Suprapubic skin (tissue), 4 donors: ENCODE measurements at regions not wholly inside any gene's neighbourhood (a gene's known extent, or its start where the extent isn't known, plus 50 kb on each side); places are given as distances from the start of the nearest gene placed in this dataset.
"Not testable (repeated sequence)": the region's sequence is repeated elsewhere in the genome, so short reads cannot be mapped to it uniquely, and the experiment has no call there.

ENCODE experiments used
- DNase-seq, 2 donors: peaks; one replicate each; pipeline ENCODE4 v3.0.0-alpha.2; 2019; ENCODE audit warnings: low spot score in 2 of 2
- H3K27ac ChIP-seq: fragments of 200-600 bp; sonication (generic); one replicate; pipeline ENCODE4 v1.5.1; 2019
- H3K27me3 ChIP-seq: fragments of 200-600 bp; sonication (generic); one replicate; pipeline ENCODE4 v1.5.1; 2019
- H3K36me3 ChIP-seq: fragments of 200-600 bp; sonication (generic); one replicate; pipeline ENCODE4 v1.5.1; 2019
- H3K4me1 ChIP-seq: fragments of 200-600 bp; sonication (generic); one replicate; pipeline ENCODE4 v1.5.1; 2019
- H3K4me3 ChIP-seq: fragments of 200-600 bp; sonication (generic); one replicate; pipeline ENCODE4 v1.5.1; 2019; ENCODE audit warnings: mild to moderate bottlenecking
- H3K9me3 ChIP-seq: fragments of 200-600 bp; sonication (generic); one replicate; pipeline ENCODE4 v1.5.1; 2019
- CTCF ChIP-seq, 2 donors: fragments of 200-600 bp in 1 of 2; fragments of 450-650 bp in 1 of 2; sonication (generic) in 1 of 2; IDR thresholded peaks; one replicate each; pipeline ENCODE4 v1.5.1; 2016 to 2019; ENCODE audit warnings: antibody characterized with exemption in 2 of 2, mild to moderate bottlenecking in 1 of 2, moderate library complexity in 1 of 2
- EP300 ChIP-seq: sonication (generic); formaldehyde crosslinking; IDR thresholded peaks from one replicate; pipeline ENCODE4 v1.6.1; 2017; ENCODE audit warnings: antibody characterized with exemption
- POLR2A ChIP-seq, 2 donors: fragments of 450-650 bp; IDR thresholded peaks; one replicate each; pipeline ENCODE4 v1.6.1; 2017; ENCODE audit warnings: antibody characterized with exemption in 2 of 2, mild to moderate bottlenecking in 2 of 2, moderate library complexity in 2 of 2
- POLR2AphosphoS5 ChIP-seq, 3 donors: sonication (generic); formaldehyde crosslinking; IDR thresholded peaks; one replicate each; pipeline ENCODE4 v1.6.1; 2017; ENCODE audit warnings: antibody characterized with exemption in 3 of 3
- WGBS: methylation state at CpG from one replicate; pipeline ENCODE4 v1.1.5; 2018; 5-methylcytosine and 5-hydroxymethylcytosine counted together

DNA sequence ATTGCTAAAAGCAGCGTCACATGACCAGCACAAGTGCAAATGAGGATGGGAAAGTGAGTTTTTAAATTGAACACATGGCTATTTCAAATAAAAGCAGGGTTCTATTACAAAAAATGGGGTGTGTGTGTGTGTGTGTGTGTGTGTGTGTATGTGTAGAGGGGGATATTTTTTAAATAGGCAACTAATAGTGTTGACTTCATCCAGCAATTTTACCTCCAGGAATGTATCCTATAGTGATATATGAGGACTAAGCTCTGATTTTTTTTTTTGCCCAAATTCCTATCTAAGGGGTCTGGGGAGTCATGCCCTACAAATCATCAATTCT, 78.9 kb upstream of the AMN1 start:
- no peaks in the 10 kb centered on the region for H3K36me3 ChIP-seq
- H3K9me3 ChIP-seq, result no peaks in the 10 kb centered on the region
- no peak for DNase-seq
- WGBS, result 91% methylated on average over 1 of the region's 1 CpG
- H3K4me1 ChIP-seq, result no peaks in the 10 kb centered on the region
- H3K27ac ChIP-seq, result no peak overlapping the region
- H3K4me3 ChIP-seq, result no peak overlapping the region
- TF ChIP-seq POLR2AphosphoS5 (IDR thresholded peaks at IDR 0.05) (no peak), EP300 (no peak), POLR2A (IDR thresholded peaks at IDR 0.05) (no peak), CTCF (IDR thresholded peaks at IDR 0.05) (no peak)
- H3K27me3 ChIP-seq, result no peaks in the 10 kb centered on the region

- H3K36me3 ChIP-seq, result not testable (repeated sequence)
These were observed 78.4 kb upstream of the AMN1 start for GRCh38 chr12:31807081-31807772.

DNA sequence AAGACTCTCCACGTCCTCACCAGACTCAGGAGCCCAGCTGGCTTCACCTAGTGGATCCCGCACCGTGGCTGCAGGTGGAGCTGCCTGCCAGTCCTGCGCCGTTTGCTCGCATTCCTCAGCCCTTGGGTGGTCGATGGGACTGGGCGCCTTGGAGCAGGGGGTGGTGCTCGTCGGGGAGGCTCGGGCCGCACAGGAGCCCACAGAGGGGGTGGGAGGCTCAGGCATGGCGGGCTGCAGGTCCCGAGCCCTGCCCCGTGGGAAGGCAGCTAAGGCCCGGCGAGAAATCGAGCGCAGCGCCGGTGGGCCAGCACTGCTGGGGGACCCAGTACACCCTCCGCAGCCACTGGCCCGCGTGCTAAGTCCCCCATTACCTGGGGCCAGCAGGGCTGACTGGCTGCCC, 76.9 kb upstream of the AMN1 start:
- H3K4me1 ChIP-seq, DNase-seq, H3K36me3 ChIP-seq, H3K27ac ChIP-seq, H3K4me3 ChIP-seq, H3K27me3 ChIP-seq, H3K9me3 ChIP-seq: not testable (repeated sequence)
- 96% methylated on average over 8 of the region's 24 CpGs for WGBS

More at GRCh38 chr12:31807081-31807772, 78.4 kb upstream of the AMN1 start:
- not testable (repeated sequence) for H3K27ac ChIP-seq, H3K4me1 ChIP-seq, H3K9me3 ChIP-seq, H3K27me3 ChIP-seq, H3K4me3 ChIP-seq, DNase-seq
- WGBS, result 82% methylated on average over 12 of the region's 12 CpGs

DNA sequence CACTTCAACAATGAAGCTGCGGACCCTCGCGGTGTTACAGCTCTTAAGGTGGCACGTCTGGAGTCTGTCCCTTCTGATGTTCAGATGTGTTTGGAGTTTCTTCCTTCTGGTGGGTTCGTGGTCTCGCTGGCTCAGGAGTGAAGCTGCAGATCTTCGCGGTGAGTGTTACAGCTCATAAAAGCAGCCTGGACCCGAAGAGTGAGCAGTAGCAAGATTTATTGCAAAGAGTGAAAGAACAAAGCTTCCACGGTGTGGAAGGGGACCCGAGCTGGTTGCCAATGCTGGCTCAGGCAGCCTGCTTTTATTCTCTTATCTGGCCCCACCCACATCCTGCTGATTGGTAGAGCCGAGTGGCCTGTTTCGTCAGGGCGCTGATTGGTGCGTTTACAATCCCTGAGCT, 75.9 kb upstream of the AMN1 start:
- H3K4me1 ChIP-seq, H3K27me3 ChIP-seq, H3K9me3 ChIP-seq, H3K36me3 ChIP-seq, H3K4me3 ChIP-seq, DNase-seq, H3K27ac ChIP-seq: not testable (repeated sequence)
- 50% methylated on average over 10 of the region's 15 CpGs for WGBS

GRCh38 chr12:31804185-31804504, 75.3 kb upstream of the AMN1 start:
- Histone ChIP-seq H3K4me1 (no peaks in the 10 kb centered on the region), H3K36me3 (no peaks in the 10 kb centered on the region), H3K4me3 (no peak overlapping the region), H3K27ac (no peak overlapping the region), H3K27me3 (no peaks in the 10 kb centered on the region), H3K9me3 (no peaks in the 10 kb centered on the region)
- WGBS, result 34% methylated on average over 1 of the region's 1 CpG
- no peak for DNase-seq
- TF ChIP-seq POLR2A (IDR thresholded peaks at IDR 0.05), result no peak
- TF ChIP-seq EP300, result no peak
- no peak for TF ChIP-seq POLR2AphosphoS5 (IDR thresholded peaks at IDR 0.05)
- no peak for TF ChIP-seq CTCF (IDR thresholded peaks at IDR 0.05)

GRCh38 chr12:31803306-31804184, 74.7 kb upstream of the AMN1 start:
- Histone ChIP-seq H3K36me3 (no peaks in the 10 kb centered on the region), H3K27me3 (no peaks in the 10 kb centered on the region), H3K4me3 (no peak overlapping the region), H3K27ac (no peak overlapping the region), H3K4me1 (no peaks in the 10 kb centered on the region), H3K9me3 (no peaks in the 10 kb centered on the region)
- no peak for DNase-seq
- no peak for TF ChIP-seq POLR2AphosphoS5 (IDR thresholded peaks at IDR 0.05)
- TF ChIP-seq POLR2A (IDR thresholded peaks at IDR 0.05), result no peak
- no peak for TF ChIP-seq CTCF (IDR thresholded peaks at IDR 0.05)
- TF ChIP-seq EP300, result no peak
- 86% methylated on average over 9 of the region's 9 CpGs for WGBS

GRCh38 chr12:31801872-31802271, 73.1 kb upstream of the AMN1 start:
- no peak for DNase-seq
- Histone ChIP-seq H3K27ac (no peak overlapping the region), H3K4me3 (no peak overlapping the region), H3K36me3 (no peaks in the 10 kb centered on the region), H3K9me3 (no peaks in the 10 kb centered on the region), H3K27me3 (no peaks in the 10 kb centered on the region), H3K4me1 (no peaks in the 10 kb centered on the region)
- no peak for TF ChIP-seq CTCF (IDR thresholded peaks at IDR 0.05)
- no peak for TF ChIP-seq EP300
- WGBS, result 85% methylated on average over 4 of the region's 4 CpGs
